GM18526 (cell line): ENCODE measurements at regions not wholly inside any gene's neighbourhood (a gene's known extent, or its start where the extent isn't known, plus 50 kb on each side); places are given as distances from the start of the nearest gene placed in this dataset.

Experiments
- POLR2A ChIP-seq: IDR thresholded peaks from 3 replicates; pipeline ENCODE4 v1.6.1; 2011; ENCODE audit not compliant: insufficient read length; ENCODE audit errors: extremely low read depth

GRCh38 chr17:77405867-77406732 is 265.3 kb downstream of the SEC14L1 start:
- peak; percentile 31 for TF ChIP-seq POLR2A

DNA sequence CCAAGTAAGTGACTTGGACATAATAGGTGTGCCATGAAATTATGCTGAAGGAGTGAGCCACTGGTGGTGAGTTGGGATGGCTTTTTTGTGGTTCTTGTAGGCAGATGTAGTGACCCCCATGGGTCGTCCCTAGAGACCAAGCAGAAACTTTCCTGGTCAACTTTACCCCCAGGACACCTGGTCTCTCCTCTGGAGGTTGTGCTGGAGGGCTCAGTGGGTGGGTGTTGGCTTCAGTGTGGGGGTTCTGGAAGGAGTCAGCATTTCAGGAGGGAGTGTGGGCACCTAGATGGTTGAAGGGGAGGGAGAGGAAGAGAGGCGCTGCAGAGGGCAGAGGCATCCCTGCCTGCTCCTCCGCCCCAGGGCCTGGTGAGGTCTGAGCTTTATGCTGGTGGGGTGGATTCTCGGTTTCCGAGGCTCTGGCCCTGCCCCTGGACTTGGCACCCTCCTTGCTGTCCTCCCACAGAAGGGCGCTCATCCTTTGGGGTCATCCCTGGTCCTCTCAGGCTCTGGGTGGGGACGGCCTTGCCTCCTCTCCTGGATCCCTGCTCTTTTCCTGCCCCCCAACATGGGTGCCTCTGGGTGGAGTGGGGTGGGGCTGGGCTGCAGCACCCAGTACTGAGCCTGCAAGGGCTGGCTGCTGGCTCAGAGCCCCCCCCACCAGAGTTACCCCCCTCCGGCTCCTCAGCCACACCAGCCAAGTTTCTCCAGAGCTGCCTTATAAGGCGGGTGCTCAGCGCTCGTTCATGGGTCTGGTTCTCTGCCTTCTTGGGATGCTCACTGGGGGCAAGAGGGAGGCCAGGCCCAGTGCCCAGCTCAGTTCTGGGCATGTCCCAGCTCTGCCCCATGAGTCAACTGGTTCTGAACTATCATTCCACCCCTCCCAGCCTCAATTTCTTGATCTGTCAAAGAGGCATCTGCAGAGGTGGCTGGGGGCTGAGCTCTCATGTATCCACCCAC is 266.8 kb downstream of the SEC14L1 start:
- TF ChIP-seq POLR2A: no peak

DNA sequence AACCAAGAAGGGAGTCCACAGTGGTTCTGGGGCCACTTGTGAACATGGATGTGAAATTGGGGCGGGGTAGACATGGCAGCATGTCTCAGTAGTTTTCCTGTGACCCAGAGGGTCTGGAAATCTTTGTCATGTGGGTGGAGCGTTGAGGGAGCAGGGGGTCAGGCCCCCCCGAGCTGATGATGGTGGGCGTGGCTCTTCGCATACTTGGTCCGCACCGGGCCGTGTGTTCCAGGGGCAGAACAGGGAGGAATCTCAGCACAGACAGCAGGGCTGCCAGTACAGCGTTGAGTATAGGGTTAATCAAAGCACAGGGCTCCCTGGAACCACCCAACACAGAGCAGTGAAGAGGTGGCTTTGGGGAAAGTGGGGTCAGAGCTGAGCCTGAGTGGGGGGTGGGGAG is 267.5 kb downstream of the SEC14L1 start:
- TF ChIP-seq POLR2A: no peak

DNA sequence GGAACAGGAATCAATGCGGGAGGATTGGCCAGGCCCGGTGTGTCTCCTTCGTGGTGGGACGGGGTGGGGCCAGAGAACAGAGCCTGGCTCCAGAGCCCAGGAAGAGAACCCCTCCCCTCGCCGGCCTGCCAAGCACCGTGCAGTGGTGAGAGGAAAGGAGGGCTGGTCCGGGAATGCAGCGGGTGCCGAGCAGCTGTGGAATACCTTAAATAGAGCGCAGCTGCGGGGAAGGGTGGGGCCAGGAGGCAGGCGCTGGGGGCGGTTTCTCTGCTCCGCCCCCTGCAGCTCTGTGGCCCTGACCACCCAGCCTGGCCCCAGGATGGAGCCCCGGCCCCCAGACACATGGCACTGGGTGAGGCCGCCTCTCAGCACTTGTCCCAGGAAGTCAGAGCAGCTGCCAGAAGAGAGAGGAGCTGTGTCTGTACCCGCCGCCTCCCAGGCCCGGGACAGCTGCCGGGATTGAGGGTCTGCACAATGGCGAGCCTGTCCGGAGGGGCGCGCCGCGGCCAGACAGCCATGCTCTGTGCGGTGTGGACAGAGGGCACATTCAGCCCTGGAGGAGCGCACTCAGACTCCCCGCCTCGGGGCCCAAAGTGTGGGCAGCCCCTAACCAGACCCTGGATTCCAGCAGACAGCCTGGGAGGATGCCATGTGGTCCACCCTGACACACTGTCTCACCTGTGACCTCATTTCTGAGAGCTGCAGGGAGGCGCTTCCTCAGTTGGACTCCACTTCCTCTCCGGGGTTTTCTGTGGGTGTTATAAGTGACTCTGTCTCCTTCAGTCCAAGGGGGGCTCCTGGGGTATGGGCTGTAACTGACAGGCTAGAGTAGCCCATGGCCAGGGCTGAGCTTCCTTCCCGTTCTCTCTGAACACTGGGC is 268.8 kb downstream of the SEC14L1 start:
- TF ChIP-seq POLR2A: no peak

GRCh38 chr17:77410470-77410869 is 269.7 kb downstream of the SEC14L1 start:
- no peak for TF ChIP-seq POLR2A

GRCh38 chr17:77414811-77415400 is 274.1 kb downstream of the SEC14L1 start:
- no peak for TF ChIP-seq POLR2A

DNA sequence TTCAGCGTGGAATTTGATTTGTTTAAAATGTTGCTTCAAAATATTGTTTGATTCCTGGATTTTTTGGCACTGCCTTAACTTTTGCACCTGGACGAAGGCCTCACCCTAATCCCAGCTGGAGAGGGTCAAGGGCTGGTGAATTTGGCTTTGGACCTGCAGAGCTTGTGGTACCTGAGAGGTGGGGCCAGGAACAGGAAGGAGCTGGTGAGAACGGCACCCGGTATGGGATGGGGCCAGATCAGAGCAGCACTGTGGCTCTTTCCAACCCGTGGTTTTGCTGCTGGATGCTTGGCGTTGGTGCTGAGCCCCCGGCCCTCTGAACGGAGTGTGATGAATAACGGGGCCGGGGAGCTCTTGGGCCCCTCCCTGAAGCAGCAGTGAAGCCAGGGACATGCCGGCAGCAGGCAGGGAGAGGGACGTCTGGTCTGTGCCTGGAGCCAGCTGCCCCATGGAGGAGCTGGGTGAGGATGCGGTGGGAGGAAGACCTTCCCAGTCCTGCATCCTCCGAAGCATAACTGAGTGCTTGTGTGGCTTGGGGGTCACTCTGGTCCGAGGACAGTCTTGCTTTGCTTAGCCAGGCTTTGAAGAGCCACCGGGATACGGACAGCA is 275.4 kb downstream of the SEC14L1 start:
- no peak for TF ChIP-seq POLR2A

DNA sequence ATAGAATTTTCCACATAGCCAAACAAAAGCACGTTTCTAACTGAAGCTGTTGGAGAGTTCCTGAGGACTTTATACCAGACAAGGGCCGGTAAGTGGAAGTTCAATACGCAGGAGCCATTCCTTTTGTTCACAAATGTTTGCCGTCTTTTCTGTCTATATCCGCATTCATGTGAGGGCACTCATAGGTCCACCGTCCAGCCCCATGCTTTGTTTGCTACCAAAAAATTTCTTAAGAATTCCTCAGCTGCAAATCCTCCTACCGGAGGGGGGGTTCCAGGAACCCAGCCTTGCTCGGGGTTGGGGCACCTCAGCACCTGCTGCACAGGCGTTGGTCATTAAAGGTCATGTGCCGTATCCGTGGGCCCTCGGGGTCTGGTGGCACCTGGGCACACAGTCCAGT is 276.8 kb downstream of the SEC14L1 start:
- no peak for TF ChIP-seq POLR2A

DNA sequence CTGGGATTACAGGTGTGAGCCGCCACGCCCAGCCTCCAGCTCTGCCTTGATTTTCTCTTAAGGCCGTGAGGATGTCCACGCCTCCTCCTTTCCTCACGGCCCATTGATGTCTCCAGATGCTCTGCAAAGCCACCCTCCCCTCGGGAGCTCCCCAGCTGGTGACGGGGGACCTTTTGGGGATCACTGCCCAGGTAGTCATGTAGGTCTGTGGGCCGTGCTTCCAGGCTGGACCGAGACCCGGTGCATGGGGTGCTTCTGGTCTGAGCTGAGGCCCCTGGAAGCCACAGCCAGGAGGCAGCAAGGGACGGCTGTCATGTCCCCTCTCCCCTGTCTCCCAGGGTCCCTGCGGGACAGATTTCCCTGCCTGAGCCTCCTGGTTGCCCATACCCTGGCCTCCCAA is 277.8 kb downstream of the SEC14L1 start:
- no peak for TF ChIP-seq POLR2A

GRCh38 chr17:77419095-77419494 is 278.3 kb downstream of the SEC14L1 start:
- no peak for TF ChIP-seq POLR2A

DNA sequence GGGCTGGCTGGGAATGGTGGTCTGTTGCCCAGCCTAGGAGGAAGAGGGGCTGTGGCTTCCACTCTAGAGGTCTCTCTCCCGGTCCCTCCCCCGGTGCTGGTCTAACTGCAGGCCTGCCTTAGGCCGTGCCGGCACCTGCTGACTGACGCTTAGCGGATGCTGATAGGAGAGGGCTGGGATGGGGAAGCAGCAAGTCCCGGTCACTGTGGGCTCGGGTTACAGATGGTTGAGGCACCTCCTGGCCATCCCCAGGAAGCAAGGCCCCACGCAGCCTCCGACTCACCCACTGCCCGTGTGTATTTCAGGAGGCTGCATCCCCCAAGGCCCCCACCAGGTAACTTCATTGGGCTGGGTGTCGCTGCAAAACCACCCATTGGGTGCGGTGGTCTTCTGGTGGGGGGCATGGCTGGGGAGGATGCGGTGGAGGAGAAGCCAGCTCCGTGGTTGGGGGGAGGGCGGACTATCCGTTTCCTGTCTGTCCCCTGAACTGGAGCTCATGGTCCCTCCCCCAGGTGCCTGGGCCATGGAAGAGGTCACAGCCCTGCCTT is 278.9 kb downstream of the SEC14L1 start:
- no peak for TF ChIP-seq POLR2A

DNA sequence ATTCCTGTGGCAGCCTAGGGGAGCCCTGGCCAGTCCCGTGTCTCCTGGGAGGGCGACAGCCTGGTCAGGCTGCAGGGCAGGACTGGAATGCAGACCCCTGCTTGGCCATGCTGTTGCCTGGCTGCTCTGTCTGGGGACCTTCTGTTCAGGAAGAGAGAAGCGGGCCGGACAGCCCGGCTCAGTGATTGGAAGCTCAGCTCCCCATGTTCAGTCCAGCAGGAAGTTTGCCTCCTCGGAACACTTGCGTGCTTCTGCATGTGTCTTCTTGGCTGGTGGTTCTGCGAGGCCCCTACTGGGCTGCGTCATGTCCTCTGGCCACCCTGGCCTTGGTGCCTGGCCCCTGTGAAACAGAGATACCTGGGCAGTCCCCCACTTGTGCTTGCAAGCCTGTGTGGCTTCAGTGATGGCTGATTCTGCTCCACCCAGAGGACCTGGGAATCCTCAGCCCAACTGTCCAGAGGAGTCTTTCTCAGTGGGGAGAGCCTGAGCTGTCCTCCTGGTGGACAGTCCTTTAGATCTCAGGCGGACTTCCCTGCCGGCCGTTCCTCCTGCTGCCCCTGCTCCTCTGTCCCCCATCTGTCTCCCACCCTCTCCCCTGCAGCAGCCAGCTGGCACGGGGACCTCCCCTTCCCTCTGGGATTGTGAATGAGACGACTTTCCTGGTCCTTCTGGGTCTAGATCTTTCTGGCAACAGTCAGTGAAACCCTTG is 279.5 kb downstream of the SEC14L1 start:
- TF ChIP-seq POLR2A: no peak

DNA sequence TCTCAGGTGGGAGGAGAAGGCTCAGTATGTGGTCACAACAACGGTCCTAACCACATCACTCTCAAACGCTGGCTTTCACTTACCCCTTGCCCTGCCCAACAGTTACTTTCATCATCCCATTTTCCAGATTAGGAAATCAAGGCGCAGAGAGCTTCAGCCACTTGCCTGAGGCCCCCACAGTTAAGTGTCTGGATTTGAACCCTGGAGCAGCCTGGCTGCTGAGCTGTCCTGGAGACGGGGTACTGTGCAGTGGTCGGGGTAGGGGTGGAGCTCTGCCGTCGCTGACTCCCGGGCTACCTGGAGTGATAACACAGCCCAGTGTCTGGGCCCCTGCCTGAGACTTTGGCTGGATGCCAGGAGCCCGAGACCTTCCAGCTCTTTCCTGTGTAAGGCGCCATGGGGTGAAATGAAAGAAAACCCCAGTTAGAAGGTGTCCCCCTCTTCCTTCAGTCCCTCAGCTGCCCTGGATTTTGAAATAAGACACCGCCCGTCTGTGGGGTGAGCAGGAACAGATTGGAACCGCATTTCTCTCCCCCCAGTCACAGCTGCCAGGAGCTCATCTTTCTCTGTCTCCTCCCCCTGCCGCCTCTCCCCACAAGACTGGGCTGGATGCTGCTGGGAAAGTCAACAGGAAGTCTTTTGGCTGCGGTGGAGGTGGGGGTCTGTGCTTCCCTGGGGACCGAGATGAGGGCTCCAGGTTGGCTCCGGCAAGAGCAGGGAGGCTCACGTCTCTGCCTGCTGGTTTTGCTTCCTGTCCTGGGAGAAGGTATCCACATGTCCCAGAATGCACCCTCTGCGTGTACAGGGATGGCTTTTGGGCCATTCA is 280.2 kb downstream of the SEC14L1 start:
- TF ChIP-seq POLR2A: no peak

DNA sequence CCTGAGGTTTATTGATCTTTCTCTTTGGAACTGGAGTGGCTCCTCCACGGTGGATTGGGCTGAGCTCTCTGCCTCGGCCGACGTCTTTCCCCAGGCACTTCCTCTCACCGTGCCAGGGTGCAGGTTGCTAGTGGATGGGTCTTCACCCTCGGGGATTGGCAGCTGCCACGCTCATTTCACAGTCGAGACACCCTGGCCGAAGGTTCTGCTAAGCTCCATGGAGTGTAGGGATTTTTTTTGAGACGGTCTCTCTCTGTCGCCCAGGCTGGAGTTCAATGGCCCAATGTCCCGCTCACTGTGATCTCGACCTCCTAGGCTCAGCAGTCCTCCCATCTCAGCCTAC is 280.8 kb downstream of the SEC14L1 start:
- no peak for TF ChIP-seq POLR2A
